Suprapubic skin (tissue), 4 donors: ENCODE measurements at regions not wholly inside any gene's neighbourhood (a gene's known extent, or its start where the extent isn't known, plus 50 kb on each side); places are given as distances from the start of the nearest gene placed in this dataset.

ENCODE experiments used
- CTCF ChIP-seq, 2 donors: fragments of 200-600 bp in 1 of 2; fragments of 450-650 bp in 1 of 2; sonication (generic) in 1 of 2; IDR thresholded peaks; one replicate each; pipeline ENCODE4 v1.5.1; 2016 to 2019; ENCODE audit warnings: antibody characterized with exemption in 2 of 2, mild to moderate bottlenecking in 1 of 2, moderate library complexity in 1 of 2
- EP300 ChIP-seq: sonication (generic); formaldehyde crosslinking; IDR thresholded peaks from one replicate; pipeline ENCODE4 v1.6.1; 2017; ENCODE audit warnings: antibody characterized with exemption
- POLR2A ChIP-seq, 2 donors: fragments of 450-650 bp; IDR thresholded peaks; one replicate each; pipeline ENCODE4 v1.6.1; 2017; ENCODE audit warnings: antibody characterized with exemption in 2 of 2, mild to moderate bottlenecking in 2 of 2, moderate library complexity in 2 of 2
- POLR2AphosphoS5 ChIP-seq, 3 donors: sonication (generic); formaldehyde crosslinking; IDR thresholded peaks; one replicate each; pipeline ENCODE4 v1.6.1; 2017; ENCODE audit warnings: antibody characterized with exemption in 3 of 3

GRCh38 chr6:14616656-14617055, 499.1 kb downstream of the CD83 start:
- TF ChIP-seq POLR2AphosphoS5 (IDR thresholded peaks at IDR 0.05) = no peak
- TF ChIP-seq CTCF (IDR thresholded peaks at IDR 0.05) = no peak
- TF ChIP-seq POLR2A (IDR thresholded peaks at IDR 0.05) = no peak
- TF ChIP-seq EP300 = no peak
